Keratinocyte (primary cell): ENCODE measurements at regions not wholly inside any gene's neighbourhood (a gene's known extent, or its start where the extent isn't known, plus 50 kb on each side); places are given as distances from the start of the nearest gene placed in this dataset.

Source experiments
- DNase-seq: peaks from one replicate; pipeline ENCODE4 v3.0.0-alpha.2; 2011; ENCODE audit warnings: low read depth, missing footprints, low spot score
- FAIRE-seq: peaks from 2 replicates; lab custom pipeline; 2011; peaks lifted over from hg19 to GRCh38; lab: Jason Lieb, UNC
- H2AFZ ChIP-seq: 2 replicates; pipeline ENCODE4 v1.6.0; 2012; ENCODE audit warnings: low read length, control low read depth, inconsistent platforms; ENCODE audit not compliant: control insufficient read depth
- H3K27ac ChIP-seq: 2 replicates; pipeline ENCODE4 v1.5.1; 2011; ENCODE audit warnings: low read length; ENCODE audit not compliant: control insufficient read depth, insufficient read depth
- H3K27me3 ChIP-seq: 3 replicates; pipeline ENCODE4 v1.6.0; 2011; ENCODE audit warnings: low read length; ENCODE audit not compliant: control insufficient read depth, insufficient read depth; ENCODE audit errors: extremely low read depth
- H3K36me3 ChIP-seq, 2 experiments: 2 replicates in 1 of 2; 3 replicates in 1 of 2; pipeline ENCODE4 v1.5.1; 2011; ENCODE audit warnings: low read length in 2 of 2, mild to moderate bottlenecking in 1 of 2; ENCODE audit not compliant: control insufficient read depth in 2 of 2, insufficient read depth in 2 of 2; ENCODE audit errors: extremely low read depth in 1 of 2
- H3K4me1 ChIP-seq: 3 replicates; pipeline ENCODE4 v1.5.1; 2011; ENCODE audit warnings: low read length; ENCODE audit not compliant: control insufficient read depth, insufficient read depth; ENCODE audit errors: extremely low read depth
- H3K4me2 ChIP-seq: 3 replicates; pipeline ENCODE4 v1.6.0; 2011; ENCODE audit warnings: low read depth, low read length; ENCODE audit not compliant: control insufficient read depth, insufficient read depth; ENCODE audit errors: extremely low read depth
- H3K4me3 ChIP-seq, 3 experiments: fragments of 200-600 bp in 1 of 3; sonication (generic) in 1 of 3; 2 replicates in 2 of 3; 3 replicates in 1 of 3; pipeline ENCODE4 v1.5.1; 2011 to 2016; ENCODE audit warnings: low read length in 3 of 3, mild to moderate bottlenecking in 3 of 3, control low read depth in 2 of 3, inconsistent platforms in 1 of 3, low read depth in 1 of 3, mixed read lengths in 1 of 3, mixed run types in 1 of 3, moderate library complexity in 1 of 3; ENCODE audit not compliant: control insufficient read depth in 2 of 3, insufficient read depth in 2 of 3; ENCODE audit errors: extremely low read depth in 1 of 3
- H3K79me2 ChIP-seq: 2 replicates; pipeline ENCODE4 v1.6.0; 2012; ENCODE audit warnings: low read length; ENCODE audit not compliant: control insufficient read depth, insufficient read depth
- H3K9ac ChIP-seq: 3 replicates; pipeline ENCODE4 v1.6.0; 2011; ENCODE audit warnings: low read length; ENCODE audit not compliant: control insufficient read depth, insufficient read depth; ENCODE audit errors: extremely low read depth
- H3K9me1 ChIP-seq: 3 replicates; pipeline ENCODE4 v1.6.0; 2011; ENCODE audit warnings: low read length; ENCODE audit not compliant: control insufficient read depth, insufficient read depth; ENCODE audit errors: extremely low read depth
- H3K9me3 ChIP-seq: 2 replicates; pipeline ENCODE4 v1.5.1; 2012; ENCODE audit warnings: low read depth, low read length; ENCODE audit not compliant: control insufficient read depth
- H4K20me1 ChIP-seq: 3 replicates; pipeline ENCODE4 v1.6.0; 2011; ENCODE audit warnings: low read length; ENCODE audit not compliant: control insufficient read depth, insufficient read depth; ENCODE audit errors: extremely low read depth
- CTCF ChIP-seq, 3 experiments: IDR thresholded peaks in 1 of 3; conservative IDR thresholded peaks in 1 of 3; optimal IDR thresholded peaks in 1 of 3; 2 replicates in 2 of 3; 3 replicates in 1 of 3; pipeline versions ENCODE3 to v1.5.1; 2011; ENCODE audit warnings: low read length in 3 of 3, mild to moderate bottlenecking in 3 of 3, moderate library complexity in 2 of 3, control low read depth in 1 of 3, inconsistent platforms in 1 of 3; ENCODE audit not compliant: insufficient read depth in 2 of 3; ENCODE audit errors: extremely low read depth in 1 of 3
- EZH2 ChIP-seq: IDR thresholded peaks from one replicate; pipeline ENCODE4 v1.6.1; 2012; ENCODE audit warnings: inconsistent platforms, mild to moderate bottlenecking, low read length, moderate library complexity
- dilution Hi-C: fragments of 300-500 bp; cut with MboI; formaldehyde crosslinking; loops from one replicate; pipeline ENCODE4 v1.7.0; 2020; ENCODE audit warnings: low sequenced_read_pairs; ENCODE audit not compliant: extremely low pct_ligation_motif_present

GRCh38 chrX:107304141-107304540 is 97.7 kb downstream of the DNAAF6 start:
- H3K36me3 ChIP-seq, result no peaks in the 10 kb centered on the region
- H4K20me1 ChIP-seq, result no peaks in the 10 kb centered on the region
- TF ChIP-seq CTCF (optimal IDR thresholded peaks at IDR 0.05 in 1 of 3, IDR thresholded peaks at IDR 0.05 in 1 of 3, conservative IDR thresholded peaks at IDR 0.05 in 1 of 3; ENCODE audit: extremely low read depth in 1 of 3, insufficient read depth in 2 of 3, low read length in 3 of 3), result no peak
- no peak for TF ChIP-seq EZH2
- no peaks in the 10 kb centered on the region for H3K9me3 ChIP-seq
- no peak for DNase-seq
- H3K4me1 ChIP-seq, result no peaks in the 10 kb centered on the region
- H3K27me3 ChIP-seq, result peaks cover 5% of the 10 kb centered on the region
- dilution Hi-C loops, result no loop called here
- no peaks in the 10 kb centered on the region for H3K79me2 ChIP-seq
- no peak for FAIRE-seq
- H3K9me1 ChIP-seq, result no peaks in the 10 kb centered on the region
- no peak overlapping the region for H3K27ac ChIP-seq
- no peak overlapping the region for H3K4me2 ChIP-seq
- H3K9ac ChIP-seq, result no peak overlapping the region
- H2AFZ ChIP-seq, result no peak overlapping the region
- H3K4me3 ChIP-seq, result no peak overlapping the region

GRCh38 chrX:107323786-107324492 is 117.5 kb downstream of the DNAAF6 start:
- no peak for FAIRE-seq

More at GRCh38 chrX:107323786-107324492, 117.5 kb downstream of the DNAAF6 start:
- Histone ChIP-seq H2AFZ (no peak overlapping the region), H3K36me3 (no peaks in the 10 kb centered on the region), H3K9me3 (no peaks in the 10 kb centered on the region), H3K27ac (no peak overlapping the region), H3K4me3 (no peak overlapping the region), H3K4me2 (no peak overlapping the region), H3K9ac (no peak overlapping the region), H3K27me3 (peaks cover 5% of the 10 kb centered on the region), H3K79me2 (no peaks in the 10 kb centered on the region), H3K9me1 (no peaks in the 10 kb centered on the region), H3K4me1 (no peaks in the 10 kb centered on the region), H4K20me1 (no peaks in the 10 kb centered on the region)
- no peak for TF ChIP-seq EZH2
- TF ChIP-seq CTCF (optimal IDR thresholded peaks at IDR 0.05 in 1 of 3, IDR thresholded peaks at IDR 0.05 in 1 of 3, conservative IDR thresholded peaks at IDR 0.05 in 1 of 3; ENCODE audit: extremely low read depth in 1 of 3, insufficient read depth in 2 of 3, low read length in 3 of 3), result no peak
- DNase-seq, result no peak
- dilution Hi-C loops, result no loop called here
